Stomach (tissue), 8 donors: ENCODE measurements at regions not wholly inside any gene's neighbourhood (a gene's known extent, or its start where the extent isn't known, plus 50 kb on each side); places are given as distances from the start of the nearest gene placed in this dataset.
A peak's percentile ranks its signal among the peaks of the same experiment; 100 is the strongest.

Experiments
- DNase-seq, 2 donors: peaks; one replicate each; pipeline versions ENCODE4 v3.0.0 to v3.0.0-alpha.2; 2013 to 2019
- H3K27ac ChIP-seq, 5 donors: fragments of 200-600 bp in 4 of 5; sonication (generic) in 4 of 5; one replicate each; pipeline ENCODE4 v1.5.1; 2013 to 2019; ENCODE audit warnings: mild to moderate bottlenecking in 1 of 5, moderate library complexity in 1 of 5
- H3K27me3 ChIP-seq, 3 donors: fragments of 200-600 bp; sonication (generic); one replicate each; pipeline ENCODE4 v1.5.1; 2017 to 2019; ENCODE audit warnings: mixed run types in 1 of 3
- H3K36me3 ChIP-seq, 4 donors: fragments of 200-600 bp; sonication (generic); 1 replicate in 3 of 4; 2 replicates in 1 of 4; pipeline ENCODE4 v1.5.1; 2016 to 2019
- H3K4me1 ChIP-seq, 4 donors: fragments of 200-600 bp; sonication (generic); one replicate each; pipeline ENCODE4 v1.5.1; 2016 to 2019
- H3K4me3 ChIP-seq, 4 donors: fragments of 200-600 bp; sonication (generic) in 3 of 4; one replicate each; pipeline ENCODE4 v1.5.1; 2016 to 2019; ENCODE audit warnings: mild to moderate bottlenecking in 1 of 4
- H3K9me3 ChIP-seq, 4 donors: fragments of 200-600 bp; sonication (generic); one replicate each; pipeline ENCODE4 v1.5.1; 2016 to 2019
- EP300 ChIP-seq: sonication (generic); formaldehyde crosslinking; IDR thresholded peaks from one replicate; pipeline ENCODE4 v1.6.1; 2017; ENCODE audit warnings: antibody characterized with exemption
- POLR2A ChIP-seq, 4 donors: fragments of 450-650 bp; IDR thresholded peaks; one replicate each; pipeline ENCODE4 v1.6.1; 2016; ENCODE audit warnings: antibody characterized with exemption in 4 of 4, control low read depth in 2 of 4, mild to moderate bottlenecking in 1 of 4, moderate library complexity in 1 of 4
- POLR2AphosphoS5 ChIP-seq, 3 donors: sonication (generic); formaldehyde crosslinking; IDR thresholded peaks; one replicate each; pipeline ENCODE4 v1.6.1; 2016; ENCODE audit warnings: antibody characterized with exemption in 3 of 3
- WGBS, 5 donors: extraction: QIAGEN DNeasy Blood & Tissue Kit in 3 of 5; methylation state at CpG; one replicate each; pipeline versions ENCODE4 v1.1.5 to v1.1.7; 2013 to 2018; 5-methylcytosine and 5-hydroxymethylcytosine counted together
- intact Hi-C: fragments of 100-400 bp; cut with DNase I; formaldehyde crosslinking; loops from one replicate; pipeline ENCODE4 v1.15.1; 2023; ENCODE audit warnings: low total_unique reads
- TF ChIP-seq, protein P1 (sequence below), 7 experiments: fragments of 450-650 bp in 4 of 7; fragments of 200-600 bp in 3 of 7; sonication (generic) in 3 of 7; IDR thresholded peaks; one replicate each; pipeline ENCODE4 v1.5.1; 2016 to 2019; ENCODE audit warnings: antibody characterized with exemption in 7 of 7, control low read depth in 2 of 7, mild to moderate bottlenecking in 1 of 7
- donor health status: healthy with polysubstance abuse.
- donor health status: Bipolar disorder and iron deficiency.
- donor health status: healthy.

- Histone ChIP-seq H3K4me3 (no peak overlapping the region), H3K4me1 (no peaks in the 10 kb centered on the region), H3K27me3 (no peaks in the 10 kb centered on the region), H3K9me3 (peaks cover 0 to 18% (median 11%) of the 10 kb centered on the region in 4 donors), H3K27ac (no peak overlapping the region), H3K36me3 (no peaks in the 10 kb centered on the region)
- intact Hi-C loops, result no loop called here
- 86 to 90% (median 89%) methylated on average over 3 of the region's 3 CpGs for WGBS, 5 donors
- TF ChIP-seq EP300, result no peak
- TF ChIP-seq, protein P1, sequence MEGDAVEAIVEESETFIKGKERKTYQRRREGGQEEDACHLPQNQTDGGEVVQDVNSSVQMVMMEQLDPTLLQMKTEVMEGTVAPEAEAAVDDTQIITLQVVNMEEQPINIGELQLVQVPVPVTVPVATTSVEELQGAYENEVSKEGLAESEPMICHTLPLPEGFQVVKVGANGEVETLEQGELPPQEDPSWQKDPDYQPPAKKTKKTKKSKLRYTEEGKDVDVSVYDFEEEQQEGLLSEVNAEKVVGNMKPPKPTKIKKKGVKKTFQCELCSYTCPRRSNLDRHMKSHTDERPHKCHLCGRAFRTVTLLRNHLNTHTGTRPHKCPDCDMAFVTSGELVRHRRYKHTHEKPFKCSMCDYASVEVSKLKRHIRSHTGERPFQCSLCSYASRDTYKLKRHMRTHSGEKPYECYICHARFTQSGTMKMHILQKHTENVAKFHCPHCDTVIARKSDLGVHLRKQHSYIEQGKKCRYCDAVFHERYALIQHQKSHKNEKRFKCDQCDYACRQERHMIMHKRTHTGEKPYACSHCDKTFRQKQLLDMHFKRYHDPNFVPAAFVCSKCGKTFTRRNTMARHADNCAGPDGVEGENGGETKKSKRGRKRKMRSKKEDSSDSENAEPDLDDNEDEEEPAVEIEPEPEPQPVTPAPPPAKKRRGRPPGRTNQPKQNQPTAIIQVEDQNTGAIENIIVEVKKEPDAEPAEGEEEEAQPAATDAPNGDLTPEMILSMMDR (IDR thresholded peaks at IDR 0.05), result no peak
- TF ChIP-seq POLR2A (IDR thresholded peaks at IDR 0.05), result no peak
- no peak for TF ChIP-seq POLR2AphosphoS5 (IDR thresholded peaks at IDR 0.05)
- no peak for DNase-seq
Measured at GRCh38 chr6:112920994-112921393, 573.9 kb downstream of the RFPL4B start.

DNA sequence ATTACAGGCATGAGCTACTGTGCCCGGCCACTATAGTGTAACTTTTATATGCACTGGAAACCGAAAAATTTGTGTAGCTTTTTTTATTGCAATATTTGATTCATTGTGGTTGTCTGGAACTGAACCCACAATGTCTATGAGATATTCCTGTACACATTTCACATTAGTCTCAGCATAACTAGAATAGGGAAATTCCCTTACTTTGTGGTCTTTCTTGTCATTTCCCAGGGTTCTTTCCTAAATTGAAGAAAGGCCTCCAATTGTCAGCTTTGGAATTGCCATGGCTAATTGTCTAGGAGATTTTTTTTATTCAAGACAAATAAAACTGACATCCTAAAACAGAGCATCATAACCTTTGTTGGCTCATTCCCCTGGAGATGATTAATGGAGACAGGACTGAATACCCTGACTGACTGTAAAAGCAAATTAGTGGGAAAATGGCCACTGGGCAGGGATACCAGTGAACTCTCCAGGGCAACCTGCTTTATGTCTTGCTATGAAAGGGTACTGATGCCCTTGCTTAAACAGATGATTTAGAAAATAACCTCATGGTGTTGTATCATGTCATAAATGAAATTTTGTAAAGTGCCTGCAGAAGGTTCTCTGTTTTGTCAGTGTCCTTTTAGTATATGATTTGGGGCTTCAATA, 576.9 kb downstream of the RFPL4B start:
- H3K36me3 ChIP-seq, result no peaks in the 10 kb centered on the region
- intact Hi-C loops, result no loop called here
- no peak for DNase-seq
- H3K27me3 ChIP-seq, result no peaks in the 10 kb centered on the region
- H3K9me3 ChIP-seq, result peaks cover 0 to 18% (median 11%) of the 10 kb centered on the region in 4 donors
- H3K27ac ChIP-seq, result no peak overlapping the region
- H3K4me1 ChIP-seq, result no peaks in the 10 kb centered on the region
- WGBS, 5 donors, result 87 to 93% (median 90%) methylated on average over 2 of the region's 2 CpGs
- TF ChIP-seq POLR2A (IDR thresholded peaks at IDR 0.05), result no peak
- TF ChIP-seq, protein P1 (IDR thresholded peaks at IDR 0.05), result no peak
- TF ChIP-seq EP300, result no peak
- no peak for TF ChIP-seq POLR2AphosphoS5 (IDR thresholded peaks at IDR 0.05)
- H3K4me3 ChIP-seq, result no peak overlapping the region

- TF ChIP-seq EP300 (no peak), POLR2A (IDR thresholded peaks at IDR 0.05) (no peak), POLR2AphosphoS5 (IDR thresholded peaks at IDR 0.05) (no peak)
- TF ChIP-seq, protein P1 (IDR thresholded peaks at IDR 0.05), result no peak
- Histone ChIP-seq H3K27ac (no peak overlapping the region), H3K9me3 (peaks cover 0 to 18% (median 11%) of the 10 kb centered on the region in 4 donors), H3K27me3 (no peaks in the 10 kb centered on the region), H3K4me3 (no peak overlapping the region), H3K36me3 (no peaks in the 10 kb centered on the region), H3K4me1 (no peaks in the 10 kb centered on the region)
- DNase-seq, result no peak
- intact Hi-C loops, result no loop called here
Measured at GRCh38 chr6:112925702-112926101, 578.6 kb downstream of the RFPL4B start.

DNA sequence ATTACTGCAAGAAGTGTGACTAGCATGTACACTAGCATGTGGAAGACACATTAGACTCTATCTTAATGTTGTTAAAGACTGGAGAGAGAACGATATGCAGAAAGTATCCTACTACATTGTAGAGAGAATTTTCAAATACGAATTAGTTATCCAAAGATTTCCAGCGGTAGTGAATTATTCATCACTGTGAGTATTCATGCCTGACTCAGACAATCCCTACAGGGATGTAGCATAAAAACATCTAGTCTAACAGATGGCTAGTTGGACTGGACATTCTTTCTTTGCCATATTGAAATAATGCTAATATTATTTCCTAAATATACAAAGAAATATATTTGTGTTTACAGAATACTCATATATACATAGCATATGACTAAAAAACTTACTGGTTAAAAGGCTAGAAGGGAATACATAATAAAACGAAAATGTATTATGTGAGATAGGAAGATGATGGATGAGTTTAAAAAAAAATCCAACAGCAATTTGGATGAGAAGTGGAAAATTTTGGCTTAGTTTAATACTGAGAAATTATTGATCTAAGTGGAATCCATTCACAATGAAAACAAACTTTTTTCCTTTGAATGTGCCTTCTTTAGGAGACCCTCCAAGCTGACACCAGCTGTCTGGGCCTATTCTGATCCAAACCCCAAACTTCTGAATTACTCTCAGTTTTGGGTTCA, 580.7 kb downstream of the RFPL4B start:
- H3K4me1 ChIP-seq, result no peaks in the 10 kb centered on the region
- no peak for TF ChIP-seq POLR2A (IDR thresholded peaks at IDR 0.05)
- TF ChIP-seq, protein P1 (IDR thresholded peaks at IDR 0.05), result no peak
- TF ChIP-seq EP300, result no peak
- no peak for TF ChIP-seq POLR2AphosphoS5 (IDR thresholded peaks at IDR 0.05)
- peaks cover 0 to 6% (median 2%) of the 10 kb centered on the region in 4 donors for H3K9me3 ChIP-seq
- H3K27ac ChIP-seq, result no peak overlapping the region
- WGBS, 5 donors, result 66 to 86% (median 81%) methylated on average over 4 of the region's 4 CpGs
- H3K36me3 ChIP-seq, result no peaks in the 10 kb centered on the region
- intact Hi-C loops, result no loop called here
- no peaks in the 10 kb centered on the region for H3K27me3 ChIP-seq
- DNase-seq, result peak in 1 of 2 donors; percentile 22
- H3K4me3 ChIP-seq, result no peak overlapping the region
